Ovary (tissue), 7 donors: ENCODE measurements at regions not wholly inside any gene's neighbourhood (a gene's known extent, or its start where the extent isn't known, plus 50 kb on each side); places are given as distances from the start of the nearest gene placed in this dataset.
"Not testable (repeated sequence)": the region's sequence is repeated elsewhere in the genome, so short reads cannot be mapped to it uniquely, and the experiment has no call there.

Source experiments
- DNase-seq, 5 donors: peaks; one replicate each; pipeline ENCODE4 v3.0.0-alpha.2; 2019 to 2020
- H3K27ac ChIP-seq, 2 donors: fragments of 200-600 bp; one replicate each; pipeline versions ENCODE4 v1.5.1 to v1.8.0; 2019 to 2022
- H3K27me3 ChIP-seq: fragments of 200-600 bp; one replicate; pipeline ENCODE4 v1.8.0; 2022
- H3K36me3 ChIP-seq: fragments of 200-600 bp; sonication (generic); one replicate; pipeline ENCODE4 v1.5.1; 2019
- H3K4me1 ChIP-seq: one replicate; pipeline ENCODE4 v1.8.1; 2013; ENCODE audit warnings: mild to moderate bottlenecking, moderate library complexity; ENCODE audit not compliant: insufficient read depth
- H3K4me3 ChIP-seq: fragments of 200-600 bp; sonication (generic); one replicate; pipeline ENCODE4 v1.5.1; 2017
- H3K9me3 ChIP-seq, 2 donors: fragments of 200-600 bp in 1 of 2; sonication (generic) in 1 of 2; one replicate each; pipeline versions ENCODE4 v1.5.1 to v1.8.1; 2013 to 2019; ENCODE audit warnings: mild to moderate bottlenecking in 1 of 2, moderate library complexity in 1 of 2
- EP300 ChIP-seq: sonication (generic); formaldehyde crosslinking; IDR thresholded peaks from one replicate; pipeline ENCODE4 v1.6.1; 2017; ENCODE audit warnings: antibody characterized with exemption
- POLR2A ChIP-seq: fragments of 450-650 bp; IDR thresholded peaks from one replicate; pipeline ENCODE4 v1.6.1; 2017; ENCODE audit warnings: antibody characterized with exemption, mild to moderate bottlenecking, moderate library complexity
- WGBS, 3 donors: extraction: QIAGEN DNeasy Blood & Tissue Kit in 1 of 3; methylation state at CpG; one replicate each; pipeline versions ENCODE4 v1.1.5 to v1.1.7; 2013 to 2017; 5-methylcytosine and 5-hydroxymethylcytosine counted together
- intact Hi-C, 4 donors: fragments of 100-400 bp; cut with DNase I; formaldehyde crosslinking; loops; one replicate each; pipeline versions ENCODE4 v1.11.0 to v1.15.1; 2022 to 2023
- TF ChIP-seq, protein P1 (sequence below), 3 donors: fragments of 450-650 bp in 2 of 3; fragments of 200-600 bp in 1 of 3; IDR thresholded peaks; one replicate each; pipeline versions ENCODE4 v1.5.1 to v1.8.0; 2016 to 2022; ENCODE audit warnings: antibody characterized with exemption in 3 of 3, mild to moderate bottlenecking in 1 of 3
- donor health status: DM: no; HTN: no; CAD: no; lungs with moderate emphysema.
- donor health status: DM: no; HTN: no; CAD: no.
- donor health status: Bipolar disorder and iron deficiency.
- donor health status: DM: no; HTN: no; CAD: no.
- donor health status: DM: yes; HTN: yes; CAD: no.

DNA sequence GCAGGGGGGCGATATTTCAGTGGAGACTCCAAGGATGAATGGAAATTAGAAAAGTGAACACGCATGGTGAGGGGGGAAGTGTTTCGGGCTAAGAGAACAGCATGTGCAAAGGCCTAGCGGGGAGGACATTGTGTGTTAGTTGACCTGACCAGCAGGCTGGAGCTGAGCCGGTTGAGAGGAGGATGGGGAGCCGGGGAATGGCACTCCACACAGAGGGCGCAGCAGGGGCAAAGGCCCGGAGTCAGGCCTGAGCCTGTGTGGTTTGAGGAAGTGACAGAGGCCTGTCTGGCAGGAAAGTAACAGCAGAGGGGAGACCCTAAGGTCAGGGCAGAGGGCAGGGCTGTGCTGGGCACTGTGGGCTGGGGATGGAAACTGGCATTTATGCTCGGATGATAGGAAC, 83.2 kb upstream of the ZNF479 start:
- intact Hi-C loops, result no loop called here
- peaks cover 0 to 5% of the 10 kb centered on the region in 2 donors for H3K9me3 ChIP-seq
- TF ChIP-seq POLR2A (no peak), EP300 (no peak)
- TF ChIP-seq, protein P1, sequence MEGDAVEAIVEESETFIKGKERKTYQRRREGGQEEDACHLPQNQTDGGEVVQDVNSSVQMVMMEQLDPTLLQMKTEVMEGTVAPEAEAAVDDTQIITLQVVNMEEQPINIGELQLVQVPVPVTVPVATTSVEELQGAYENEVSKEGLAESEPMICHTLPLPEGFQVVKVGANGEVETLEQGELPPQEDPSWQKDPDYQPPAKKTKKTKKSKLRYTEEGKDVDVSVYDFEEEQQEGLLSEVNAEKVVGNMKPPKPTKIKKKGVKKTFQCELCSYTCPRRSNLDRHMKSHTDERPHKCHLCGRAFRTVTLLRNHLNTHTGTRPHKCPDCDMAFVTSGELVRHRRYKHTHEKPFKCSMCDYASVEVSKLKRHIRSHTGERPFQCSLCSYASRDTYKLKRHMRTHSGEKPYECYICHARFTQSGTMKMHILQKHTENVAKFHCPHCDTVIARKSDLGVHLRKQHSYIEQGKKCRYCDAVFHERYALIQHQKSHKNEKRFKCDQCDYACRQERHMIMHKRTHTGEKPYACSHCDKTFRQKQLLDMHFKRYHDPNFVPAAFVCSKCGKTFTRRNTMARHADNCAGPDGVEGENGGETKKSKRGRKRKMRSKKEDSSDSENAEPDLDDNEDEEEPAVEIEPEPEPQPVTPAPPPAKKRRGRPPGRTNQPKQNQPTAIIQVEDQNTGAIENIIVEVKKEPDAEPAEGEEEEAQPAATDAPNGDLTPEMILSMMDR (IDR thresholded peaks at IDR 0.05), result no peak
- H3K27me3 ChIP-seq, result no peaks in the 10 kb centered on the region
- H3K4me3 ChIP-seq, result no peak overlapping the region
- WGBS, 3 donors, result 59 to 83% (median 65%) methylated on average over 9 of the region's 9 CpGs
- no peaks in the 10 kb centered on the region for H3K36me3 ChIP-seq
- no peaks in the 10 kb centered on the region for H3K4me1 ChIP-seq
- no peak overlapping the region for H3K27ac ChIP-seq
- DNase-seq, result peak in 1 of 5 donors; percentile 5

DNA sequence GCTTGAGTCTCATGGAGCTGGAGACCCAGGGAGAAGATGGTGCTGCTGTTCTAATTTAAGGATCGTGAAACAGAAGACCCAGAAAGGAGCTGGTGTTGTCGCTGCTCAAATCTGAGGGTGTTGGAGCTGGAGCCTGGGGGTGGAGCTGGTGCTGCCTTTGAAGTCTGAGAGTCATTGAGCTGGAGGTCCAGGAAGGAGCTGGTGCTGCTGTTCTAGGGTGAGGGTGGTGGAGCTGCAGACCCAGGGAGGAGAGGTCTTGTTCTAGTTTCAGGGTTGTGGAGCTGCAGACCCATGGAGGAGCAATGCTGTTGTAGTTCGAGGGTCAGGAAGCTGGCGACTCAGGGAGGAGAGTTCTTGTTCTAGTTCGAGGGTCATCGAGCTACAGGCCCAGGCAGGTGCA, 84.1 kb upstream of the ZNF479 start:
- 59 to 62% (median 60%) methylated on average over 6 of the region's 6 CpGs for WGBS, 3 donors
- no peak for TF ChIP-seq POLR2A
- TF ChIP-seq EP300, result no peak
- Histone ChIP-seq H3K4me1 (no peaks in the 10 kb centered on the region), H3K27me3 (no peaks in the 10 kb centered on the region), H3K27ac (no peak overlapping the region), H3K4me3 (no peak overlapping the region), H3K36me3 (no peaks in the 10 kb centered on the region), H3K9me3 (peaks cover 0 to 5% of the 10 kb centered on the region in 2 donors)
- no peak for DNase-seq
- intact Hi-C loops, result no loop called here

DNA sequence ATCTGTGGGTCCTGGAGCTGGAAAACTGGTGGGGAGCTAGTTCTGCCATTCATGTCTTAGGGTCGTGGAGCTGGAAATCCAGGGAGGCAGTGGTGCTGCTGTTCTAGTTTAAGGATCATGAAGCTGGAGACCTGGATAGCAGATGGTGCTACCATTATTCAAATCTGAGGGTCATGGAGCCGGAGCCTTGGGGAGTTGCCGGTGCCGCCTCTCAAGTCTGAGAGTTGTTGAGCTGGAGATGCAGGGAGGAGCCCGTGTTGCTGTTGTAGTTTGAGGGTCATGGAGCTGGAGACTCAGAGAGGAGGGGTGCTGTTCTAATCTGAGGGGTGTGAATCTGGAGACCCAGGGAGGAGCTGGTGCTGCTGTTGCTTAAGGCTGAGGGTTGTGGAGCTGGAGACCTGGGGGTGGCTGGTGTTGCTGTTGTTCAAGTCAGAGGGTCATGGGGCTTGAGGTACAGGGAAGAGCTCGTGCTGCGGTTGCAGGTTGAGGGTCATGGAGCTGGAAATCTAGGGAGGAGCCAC, 86.0 kb upstream of the ZNF479 start:
- intact Hi-C loops, result no loop called here
- Histone ChIP-seq H3K9me3 (peaks cover 0 to 5% of the 10 kb centered on the region in 2 donors), H3K4me1 (no peaks in the 10 kb centered on the region), H3K27me3 (no peaks in the 10 kb centered on the region), H3K27ac (no peak overlapping the region), H3K4me3 (no peak overlapping the region), H3K36me3 (no peaks in the 10 kb centered on the region)
- 69 to 77% (median 76%) methylated on average over 7 of the region's 7 CpGs for WGBS, 3 donors
- no peak for DNase-seq
- TF ChIP-seq, protein P1 (IDR thresholded peaks at IDR 0.05), result no peak
- TF ChIP-seq POLR2A (no peak), EP300 (no peak)

DNA sequence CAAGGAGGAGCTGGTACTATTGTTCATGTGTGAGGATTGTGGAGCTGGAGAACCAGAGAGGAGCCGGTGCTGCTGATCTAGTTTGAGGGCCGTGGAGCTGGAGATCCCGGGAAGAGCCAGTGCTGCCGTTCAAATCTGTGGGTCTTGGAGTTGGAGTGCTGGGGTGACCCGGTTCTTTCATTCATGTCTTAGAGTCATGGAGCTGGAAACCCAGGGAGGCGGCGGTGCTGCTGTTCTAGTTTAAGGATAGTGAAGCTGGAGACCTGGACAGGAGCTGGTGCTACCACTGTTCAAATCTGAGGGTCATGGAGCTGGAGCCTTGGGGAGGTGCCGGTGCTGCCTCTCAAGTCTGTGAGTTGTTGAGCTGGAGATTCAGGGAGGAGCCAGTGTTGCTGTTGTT, 88.5 kb upstream of the ZNF479 start:
- no peaks in the 10 kb centered on the region for H3K36me3 ChIP-seq
- no peaks in the 10 kb centered on the region for H3K4me1 ChIP-seq
- WGBS, 3 donors, result 69 to 90% (median 76%) methylated on average over 8 of the region's 8 CpGs
- TF ChIP-seq, protein P1 (IDR thresholded peaks at IDR 0.05), result no peak
- TF ChIP-seq EP300 (no peak), POLR2A (no peak)
- no peaks in the 10 kb centered on the region for H3K27me3 ChIP-seq
- H3K27ac ChIP-seq, result no peak overlapping the region
- no peak overlapping the region for H3K4me3 ChIP-seq
- intact Hi-C loops, result no loop called here
- no peak for DNase-seq
- H3K9me3 ChIP-seq, result peaks cover 0 to 5% of the 10 kb centered on the region in 2 donors

DNA sequence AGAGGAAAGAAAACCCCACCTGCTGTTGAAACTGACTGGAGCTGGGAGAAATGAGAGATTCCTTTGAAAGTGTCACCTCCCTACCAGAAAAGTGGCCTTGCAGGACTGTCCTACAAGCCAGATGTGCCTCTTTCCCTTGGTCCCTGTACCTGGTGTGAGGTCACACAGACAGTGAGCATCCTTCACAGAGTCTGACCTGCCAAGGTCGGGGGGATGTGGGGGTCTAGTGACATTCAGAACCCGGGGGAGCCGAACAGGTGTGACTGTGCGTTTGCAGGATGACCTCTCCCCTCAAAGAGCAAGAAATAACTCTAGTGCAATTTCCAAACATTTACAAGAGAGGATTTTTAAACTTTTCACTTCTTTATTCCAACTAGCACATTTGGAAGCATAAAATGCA, 93.4 kb upstream of the ZNF479 start:
- no peak overlapping the region for H3K27ac ChIP-seq
- DNase-seq, result no peak
- H3K4me1 ChIP-seq, result no peaks in the 10 kb centered on the region
- H3K9me3 ChIP-seq, result no peaks in the 10 kb centered on the region
- intact Hi-C loops, result no loop called here
- no peaks in the 10 kb centered on the region for H3K36me3 ChIP-seq
- 66 to 70% (median 67%) methylated on average over 4 of the region's 4 CpGs for WGBS, 3 donors
- TF ChIP-seq POLR2A, result no peak
- TF ChIP-seq, protein P1 (IDR thresholded peaks at IDR 0.05), result no peak
- TF ChIP-seq EP300, result no peak
- H3K4me3 ChIP-seq, result no peak overlapping the region
- no peaks in the 10 kb centered on the region for H3K27me3 ChIP-seq

DNA sequence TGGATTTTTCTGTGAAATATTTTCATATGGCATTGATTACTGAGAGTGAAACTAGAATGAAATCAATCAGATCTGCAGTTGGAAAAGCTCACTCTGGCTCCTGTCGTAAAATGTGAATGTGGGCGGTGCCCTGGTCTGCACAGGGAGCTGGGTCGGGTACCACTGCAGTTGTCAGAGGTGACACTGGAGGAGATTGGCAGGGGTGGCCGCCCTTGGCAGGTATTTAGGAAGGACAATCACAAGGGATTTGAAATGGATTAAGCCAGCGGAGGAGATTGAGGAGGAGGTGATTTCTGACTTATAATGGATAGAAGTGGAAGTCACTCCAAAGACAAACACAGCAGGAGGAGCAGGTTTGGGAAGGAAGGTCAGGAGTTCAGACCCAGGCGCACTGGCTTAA, 109.0 kb upstream of the ZNF479 start:
- H3K27me3 ChIP-seq, DNase-seq, intact Hi-C loops, H3K36me3 ChIP-seq, H3K9me3 ChIP-seq, H3K4me3 ChIP-seq, H3K27ac ChIP-seq, H3K4me1 ChIP-seq: not testable (repeated sequence)
- 75 to 84% (median 78%) methylated on average over 6 of the region's 6 CpGs for WGBS, 3 donors

DNA sequence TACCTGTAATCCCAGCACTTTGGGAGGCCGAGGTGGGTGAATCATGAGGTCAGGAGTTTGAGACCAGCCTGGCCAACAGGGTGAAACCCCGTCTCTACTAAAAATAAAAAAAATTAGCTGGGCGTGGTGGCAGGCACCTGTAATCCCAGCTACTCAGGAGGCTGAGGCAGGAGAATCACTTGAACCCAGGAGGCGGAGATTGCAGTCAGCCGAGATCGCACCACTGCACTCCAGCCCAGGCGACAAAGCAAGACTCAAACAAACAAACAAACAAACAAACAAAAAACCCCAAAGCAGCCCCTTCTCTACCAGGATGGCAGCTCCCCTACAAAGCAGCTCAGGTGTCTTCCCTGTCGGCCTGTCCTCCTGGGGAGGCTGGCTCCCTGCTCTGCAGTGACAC, 111.3 kb upstream of the ZNF479 start:
- DNase-seq, H3K27ac ChIP-seq, intact Hi-C loops, H3K9me3 ChIP-seq, H3K27me3 ChIP-seq, H3K4me1 ChIP-seq, H3K4me3 ChIP-seq, H3K36me3 ChIP-seq: not testable (repeated sequence)
- 75 to 84% (median 81%) methylated on average over 8 of the region's 8 CpGs for WGBS, 3 donors

DNA sequence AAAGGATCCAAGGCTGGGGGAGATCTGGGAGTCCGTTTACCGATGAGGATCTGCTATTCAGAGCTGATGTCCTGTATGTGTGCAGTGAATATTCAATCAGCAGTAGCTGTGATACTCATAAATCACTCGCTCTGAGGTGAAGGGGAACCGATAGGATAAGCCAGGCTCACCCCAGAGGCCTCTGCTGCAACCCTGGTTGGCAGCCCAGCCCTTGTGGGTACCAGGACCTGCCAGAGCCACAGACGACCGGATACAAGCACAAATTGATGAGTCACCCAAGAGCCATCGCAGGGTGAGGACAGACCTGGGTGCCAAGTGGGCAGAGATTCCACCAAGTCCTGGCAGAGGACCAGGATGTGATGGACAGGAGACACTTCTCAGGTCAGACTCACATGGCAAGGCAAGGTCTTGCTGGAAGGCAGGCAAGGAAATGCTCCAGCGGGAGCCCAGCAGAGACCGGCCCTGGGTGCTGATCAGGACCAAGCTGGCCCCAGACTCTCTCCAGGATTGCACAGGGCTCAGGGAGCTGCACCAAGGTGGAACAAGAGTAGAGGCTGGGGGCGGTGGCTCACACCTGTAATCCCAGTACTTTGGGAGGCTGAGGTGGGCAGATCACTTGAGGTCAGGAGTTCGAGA, 112.2 kb upstream of the ZNF479 start:
- intact Hi-C loops, DNase-seq, H3K9me3 ChIP-seq, H3K4me1 ChIP-seq, H3K27me3 ChIP-seq, H3K4me3 ChIP-seq, H3K27ac ChIP-seq, H3K36me3 ChIP-seq: not testable (repeated sequence)
- WGBS, 3 donors, result 73 to 75% (median 73%) methylated on average over 11 of the region's 11 CpGs
